Parathyroid adenoma (tissue), 2 donors: ENCODE measurements at regions not wholly inside any gene's neighbourhood (a gene's known extent, or its start where the extent isn't known, plus 50 kb on each side); places are given as distances from the start of the nearest gene placed in this dataset.
A peak's percentile ranks its signal among the peaks of the same experiment; 100 is the strongest.

Source experiments
- H2AFZ ChIP-seq: fragments of 300-600 bp; sonication (generic); one replicate; pipeline ENCODE4 v1.7.0; 2017; ENCODE audit warnings: antibody characterized with exemption, mild to moderate bottlenecking
- H3K27ac ChIP-seq: fragments of 300-600 bp; sonication (generic); one replicate; pipeline ENCODE4 v1.7.0; 2017
- H3K27me3 ChIP-seq: fragments of 300-600 bp; sonication (generic); one replicate; pipeline ENCODE4 v1.7.0; 2017; ENCODE audit warnings: low read length; ENCODE audit not compliant: control insufficient read depth, insufficient read depth
- H3K36me3 ChIP-seq: fragments of 300-600 bp; sonication (generic); one replicate; pipeline ENCODE4 v1.7.0; 2017; ENCODE audit warnings: low read length; ENCODE audit not compliant: control insufficient read depth, insufficient read depth
- H3K4me1 ChIP-seq: fragments of 300-600 bp; sonication (generic); one replicate; pipeline ENCODE4 v1.7.0; 2017; ENCODE audit warnings: control low read depth
- H3K4me2 ChIP-seq: fragments of 300-600 bp; sonication (generic); one replicate; pipeline ENCODE4 v1.7.0; 2017; ENCODE audit warnings: low read length
- H3K4me3 ChIP-seq: fragments of 300-600 bp; sonication (generic); one replicate; pipeline ENCODE4 v1.7.0; 2017; ENCODE audit warnings: low read depth, low read length
- H3K79me2 ChIP-seq: fragments of 300-600 bp; sonication (generic); one replicate; pipeline ENCODE4 v1.7.0; 2017; ENCODE audit warnings: control low read depth
- H3K9ac ChIP-seq: fragments of 300-600 bp; sonication (generic); one replicate; pipeline ENCODE4 v1.7.0; 2017; ENCODE audit warnings: mild to moderate bottlenecking
- H3K9me3 ChIP-seq: fragments of 300-600 bp; sonication (generic); one replicate; pipeline ENCODE4 v1.7.0; 2017; ENCODE audit warnings: low read length; ENCODE audit not compliant: control insufficient read depth
- TF ChIP-seq, protein P1 (sequence below): fragments of 300-600 bp; sonication (generic); IDR thresholded peaks from one replicate; pipeline ENCODE4 v1.7.0; 2017; ENCODE audit warnings: antibody characterized with exemption, mild to moderate bottlenecking
- donor health status: primary hyperparathyroidism.

DNA sequence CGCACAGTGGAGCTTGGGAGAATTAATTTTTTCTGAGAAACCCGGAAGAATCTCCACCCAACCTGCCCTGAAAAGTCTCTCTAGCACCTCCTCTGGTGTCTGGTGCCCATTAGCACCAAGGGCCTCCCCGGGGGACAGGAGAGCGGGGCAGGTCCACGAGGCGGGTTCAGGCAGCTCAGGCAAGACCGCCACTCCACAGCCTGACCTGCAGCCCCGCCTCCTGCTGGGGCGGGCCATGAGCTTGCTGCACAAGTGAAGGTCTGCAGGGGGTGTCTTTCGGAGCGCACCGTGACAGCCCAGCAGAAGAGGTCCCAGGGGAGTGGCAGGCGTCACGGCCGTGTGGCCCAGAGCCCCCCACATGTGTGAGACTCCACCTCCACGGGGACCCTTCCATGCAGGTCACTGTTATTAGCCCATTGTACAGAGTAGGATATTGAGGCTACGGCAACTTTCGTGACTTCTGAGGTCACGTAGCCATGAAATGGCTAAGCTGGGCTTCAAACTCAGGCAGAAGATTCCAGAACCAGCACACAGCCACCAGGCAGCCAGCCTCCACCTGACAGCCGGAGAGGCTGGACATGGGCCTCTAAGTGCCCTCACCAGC, 63.9 kb upstream of the SLCO4A1 start:
- H3K79me2 ChIP-seq, result no peaks in the 10 kb centered on the region
- no peak overlapping the region for H3K4me3 ChIP-seq
- H3K27ac ChIP-seq, result no peak overlapping the region
- H2AFZ ChIP-seq, result no peak overlapping the region
- peaks cover 3% of the 10 kb centered on the region for H3K4me1 ChIP-seq
- H3K9me3 ChIP-seq, result no peaks in the 10 kb centered on the region
- no peak overlapping the region for H3K9ac ChIP-seq
- peaks cover 4% of the 10 kb centered on the region for H3K27me3 ChIP-seq
- no peaks in the 10 kb centered on the region for H3K36me3 ChIP-seq
- H3K4me2 ChIP-seq, result no peak overlapping the region
- TF ChIP-seq, protein P1, sequence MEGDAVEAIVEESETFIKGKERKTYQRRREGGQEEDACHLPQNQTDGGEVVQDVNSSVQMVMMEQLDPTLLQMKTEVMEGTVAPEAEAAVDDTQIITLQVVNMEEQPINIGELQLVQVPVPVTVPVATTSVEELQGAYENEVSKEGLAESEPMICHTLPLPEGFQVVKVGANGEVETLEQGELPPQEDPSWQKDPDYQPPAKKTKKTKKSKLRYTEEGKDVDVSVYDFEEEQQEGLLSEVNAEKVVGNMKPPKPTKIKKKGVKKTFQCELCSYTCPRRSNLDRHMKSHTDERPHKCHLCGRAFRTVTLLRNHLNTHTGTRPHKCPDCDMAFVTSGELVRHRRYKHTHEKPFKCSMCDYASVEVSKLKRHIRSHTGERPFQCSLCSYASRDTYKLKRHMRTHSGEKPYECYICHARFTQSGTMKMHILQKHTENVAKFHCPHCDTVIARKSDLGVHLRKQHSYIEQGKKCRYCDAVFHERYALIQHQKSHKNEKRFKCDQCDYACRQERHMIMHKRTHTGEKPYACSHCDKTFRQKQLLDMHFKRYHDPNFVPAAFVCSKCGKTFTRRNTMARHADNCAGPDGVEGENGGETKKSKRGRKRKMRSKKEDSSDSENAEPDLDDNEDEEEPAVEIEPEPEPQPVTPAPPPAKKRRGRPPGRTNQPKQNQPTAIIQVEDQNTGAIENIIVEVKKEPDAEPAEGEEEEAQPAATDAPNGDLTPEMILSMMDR, result no peak

DNA sequence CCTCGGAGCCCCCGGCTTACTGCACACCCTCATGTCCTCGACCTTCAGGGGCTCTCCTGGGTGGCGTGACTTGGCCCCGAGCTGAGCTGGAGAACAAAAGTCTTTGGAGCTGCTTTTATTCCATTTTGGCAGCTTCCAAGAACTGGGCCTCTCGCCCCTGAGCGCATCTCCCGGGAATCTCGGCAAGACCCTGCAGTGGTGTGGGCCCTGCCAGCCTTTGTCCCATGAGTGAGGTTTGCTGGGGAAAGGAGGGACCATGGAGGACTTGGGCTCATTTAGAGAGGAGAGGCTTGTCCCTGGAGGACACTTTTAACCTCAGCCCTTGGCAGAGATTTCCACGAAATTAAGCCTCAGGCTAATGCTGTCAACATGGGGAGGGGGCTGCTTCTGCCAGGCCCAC, 62.3 kb upstream of the SLCO4A1 start:
- H3K79me2 ChIP-seq, result no peaks in the 10 kb centered on the region
- H3K4me3 ChIP-seq, result no peak overlapping the region
- no peak overlapping the region for H3K4me2 ChIP-seq
- peaks cover 3% of the 10 kb centered on the region for H3K4me1 ChIP-seq
- no peak overlapping the region for H3K9ac ChIP-seq
- TF ChIP-seq, protein P1, result no peak
- no peaks in the 10 kb centered on the region for H3K9me3 ChIP-seq
- peaks cover 4% of the 10 kb centered on the region for H3K27me3 ChIP-seq
- H3K36me3 ChIP-seq, result no peaks in the 10 kb centered on the region
- no peak overlapping the region for H2AFZ ChIP-seq
- H3K27ac ChIP-seq, result no peak overlapping the region

DNA sequence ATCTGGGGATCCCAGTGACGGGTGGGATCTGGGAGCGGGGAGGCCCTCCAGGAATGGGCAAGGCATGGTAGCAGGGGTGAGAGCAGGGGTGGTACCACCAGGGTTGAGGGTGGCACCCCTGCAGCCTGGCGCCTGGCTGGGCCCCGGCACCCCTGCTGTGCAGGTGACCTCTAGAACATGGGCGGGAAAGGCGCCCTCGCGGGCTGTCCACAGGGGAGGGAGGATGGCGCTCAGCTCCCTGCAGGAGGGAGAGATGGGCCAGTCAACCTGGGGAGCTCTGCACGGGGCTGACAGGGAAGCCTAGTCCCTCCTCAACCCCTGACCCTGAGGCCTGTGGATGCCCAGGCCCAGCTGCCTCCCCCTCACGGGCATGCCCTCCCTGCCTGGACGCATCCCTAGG, 61.6 kb upstream of the SLCO4A1 start:
- no peaks in the 10 kb centered on the region for H3K36me3 ChIP-seq
- no peak overlapping the region for H2AFZ ChIP-seq
- peaks cover 4% of the 10 kb centered on the region for H3K27me3 ChIP-seq
- no peaks in the 10 kb centered on the region for H3K9me3 ChIP-seq
- H3K79me2 ChIP-seq, result no peaks in the 10 kb centered on the region
- H3K4me2 ChIP-seq, result no peak overlapping the region
- no peak overlapping the region for H3K27ac ChIP-seq
- no peak overlapping the region for H3K4me3 ChIP-seq
- H3K9ac ChIP-seq, result no peak overlapping the region
- TF ChIP-seq, protein P1, result no peak
- H3K4me1 ChIP-seq, result peaks cover 3% of the 10 kb centered on the region

DNA sequence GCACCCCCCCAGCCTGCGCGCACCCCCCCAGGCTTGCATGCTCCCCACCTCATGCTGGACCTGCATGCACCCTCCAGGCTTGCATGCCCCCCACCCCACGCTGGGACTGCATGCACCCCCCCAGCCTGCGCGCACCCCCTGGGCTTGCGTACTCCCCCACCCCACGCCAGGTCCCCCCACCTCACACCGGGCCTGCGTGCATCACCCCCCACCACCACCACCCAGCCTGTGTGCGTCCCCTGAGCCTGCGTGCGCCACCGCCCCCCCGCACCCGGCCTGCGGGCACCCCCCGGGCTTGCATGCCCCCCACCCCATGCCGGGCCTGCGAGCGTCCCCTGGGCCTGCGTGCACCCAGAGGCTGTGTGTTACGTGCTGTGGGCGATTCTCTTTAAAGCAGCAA, 61.0 kb upstream of the SLCO4A1 start:
- Histone ChIP-seq H3K9ac (no peak overlapping the region), H2AFZ (no peak overlapping the region), H3K9me3 (no peaks in the 10 kb centered on the region), H3K4me3 (no peak overlapping the region), H3K36me3 (no peaks in the 10 kb centered on the region), H3K4me2 (no peak overlapping the region), H3K4me1 (peaks cover 3% of the 10 kb centered on the region), H3K27me3 (peaks cover 4% of the 10 kb centered on the region), H3K27ac (no peak overlapping the region), H3K79me2 (no peaks in the 10 kb centered on the region)
- TF ChIP-seq, protein P1, result no peak

DNA sequence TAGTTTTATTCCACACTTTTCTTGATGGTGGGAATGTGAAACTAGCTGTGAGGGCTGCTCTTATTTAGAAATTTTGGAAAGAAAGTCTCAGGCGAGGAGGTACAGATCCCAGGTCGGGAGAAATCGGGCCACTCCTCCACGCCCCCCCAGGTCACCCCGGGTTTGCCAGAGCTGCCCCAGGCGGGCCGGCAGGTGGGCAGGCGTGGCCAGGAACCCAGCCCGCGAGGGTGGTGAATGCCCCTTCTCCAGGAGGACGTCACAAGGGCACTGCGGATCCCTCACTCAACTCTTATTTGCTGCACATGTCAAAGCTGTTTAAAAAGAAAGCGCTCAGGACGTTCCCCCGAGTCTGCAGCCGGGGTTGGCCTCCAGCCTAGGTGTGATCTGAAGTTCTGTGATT, 60.5 kb upstream of the SLCO4A1 start:
- H3K36me3 ChIP-seq, result no peaks in the 10 kb centered on the region

More for the DNA sequence above, 60.5 kb upstream of the SLCO4A1 start:
- peaks cover 3% of the 10 kb centered on the region for H3K4me1 ChIP-seq
- no peak overlapping the region for H3K27ac ChIP-seq
- H3K79me2 ChIP-seq, result no peaks in the 10 kb centered on the region
- H3K27me3 ChIP-seq, result peaks cover 4% of the 10 kb centered on the region
- TF ChIP-seq, protein P1, result no peak
- H2AFZ ChIP-seq, result no peak overlapping the region
- H3K4me3 ChIP-seq, result no peak overlapping the region
- H3K9ac ChIP-seq, result no peak overlapping the region
- H3K9me3 ChIP-seq, result no peaks in the 10 kb centered on the region
- H3K4me2 ChIP-seq, result peak overlapping the region; percentile 10
